ENCODE measurements at regions not wholly inside any gene's neighbourhood (a gene's known extent, or its start where the extent isn't known, plus 50 kb on each side); places are given as distances from the start of the nearest gene placed in this dataset.
"Not testable (repeated sequence)": the region's sequence is repeated elsewhere in the genome, so short reads cannot be mapped to it uniquely, and the experiment has no call there.

GRCh38 chr4:146124023-146124680, 51.4 kb upstream of the LSM6 start:
- no peak for ATAC-seq

DNA sequence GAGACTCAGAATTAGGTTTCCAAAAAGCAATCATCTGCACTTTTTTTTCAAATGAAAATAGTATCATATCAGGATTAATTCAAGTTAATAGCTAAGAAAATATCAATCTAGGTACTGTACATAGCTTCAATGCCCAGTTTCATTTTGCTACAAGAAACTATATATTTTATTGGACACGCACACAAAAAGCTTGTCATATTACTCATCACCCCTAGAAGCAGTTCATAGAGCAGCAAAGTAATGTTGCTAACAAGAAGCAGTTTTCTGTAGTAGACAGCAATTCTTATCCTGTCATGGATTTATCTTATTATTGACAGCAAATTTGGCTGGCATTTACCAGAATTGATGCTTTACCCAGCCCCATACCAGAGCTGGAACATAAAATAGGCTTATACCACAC, 52.3 kb upstream of the LSM6 start:
- ATAC-seq = no peak

- ATAC-seq = no peak
Measured at GRCh38 chr4:146122398-146122797, 53.1 kb upstream of the LSM6 start.

GRCh38 chr4:146121757-146122156, 53.8 kb upstream of the LSM6 start:
- ATAC-seq = no peak

DNA sequence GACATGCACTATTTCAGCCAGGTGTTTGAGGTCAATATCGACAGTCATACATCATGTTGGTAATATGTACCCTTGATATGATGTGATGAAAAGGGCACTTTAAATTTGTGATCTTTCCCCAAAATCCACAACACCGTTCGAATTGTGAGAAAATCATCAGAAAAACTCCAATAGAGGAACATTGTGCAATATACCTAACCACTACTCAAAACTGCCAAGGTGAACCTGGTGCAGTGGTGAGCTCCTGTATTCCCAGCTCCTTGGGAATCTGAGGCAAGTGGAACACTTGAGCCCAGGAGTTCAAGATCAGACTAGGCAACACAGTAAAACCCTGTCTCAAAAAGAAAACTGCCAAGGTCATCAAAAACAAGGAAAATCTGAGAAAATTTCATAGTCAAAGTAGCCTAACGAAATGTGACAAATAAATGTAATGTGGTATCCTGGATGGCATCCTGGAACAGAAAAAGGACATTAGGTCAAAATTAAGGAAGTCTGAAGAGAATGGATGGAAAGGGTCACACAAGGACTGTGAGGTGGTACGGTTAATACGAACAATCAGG, 55.6 kb upstream of the LSM6 start:
- no peak for ATAC-seq

DNA sequence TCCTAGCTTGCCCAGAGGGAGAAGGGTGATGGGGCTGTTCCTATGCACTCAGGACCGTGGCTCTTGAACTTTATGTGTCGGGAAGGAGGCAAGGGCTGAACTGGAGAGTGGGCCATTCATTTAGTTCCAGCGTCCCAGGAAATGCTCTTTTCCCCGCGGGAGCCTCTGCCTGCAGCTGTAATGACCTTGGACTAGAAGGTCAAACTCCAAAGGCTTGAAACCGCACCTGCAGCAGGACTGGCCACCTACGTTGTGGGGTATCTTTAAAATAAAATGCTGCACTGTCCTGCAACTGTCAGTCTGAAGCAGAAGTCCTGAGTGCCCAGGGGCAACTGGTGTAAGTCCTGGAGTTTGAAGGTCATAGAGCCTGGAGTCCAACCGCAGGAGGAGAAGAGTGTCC, 61.5 kb upstream of the LSM6 start:
- no peak for ATAC-seq

GRCh38 chr4:146113171-146113570, 62.3 kb upstream of the LSM6 start:
- ATAC-seq = no peak

- no peak for ATAC-seq
Measured at GRCh38 chr4:146112389-146112788, 63.1 kb upstream of the LSM6 start.

DNA sequence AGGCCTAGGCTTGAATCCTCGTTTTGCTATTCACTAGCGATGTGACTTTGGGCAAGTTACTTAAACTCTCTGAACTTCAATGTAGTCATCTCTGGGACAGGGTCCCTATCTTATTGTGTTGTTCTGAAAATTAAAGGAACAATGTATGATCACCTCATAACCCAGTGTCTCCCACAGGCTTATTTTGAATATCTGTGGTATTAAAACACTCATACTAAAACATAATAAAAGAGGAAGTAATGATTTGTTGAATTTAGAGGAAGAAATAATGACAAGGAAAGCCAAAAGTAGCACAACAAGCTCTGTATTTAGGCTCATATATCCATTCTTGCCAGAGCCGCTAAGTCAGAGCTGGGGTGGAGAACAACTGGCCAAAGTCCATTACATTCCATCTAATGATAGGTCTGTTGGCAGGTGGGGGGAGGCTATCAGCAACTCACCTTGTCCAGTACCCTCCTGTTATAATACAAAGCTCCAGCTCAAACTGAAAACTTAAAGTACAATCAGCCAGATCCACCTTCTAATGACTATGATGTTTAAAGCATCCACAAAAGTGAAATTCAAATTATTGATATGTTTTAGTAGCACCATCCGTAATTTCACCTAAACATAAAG, 64.5 kb upstream of the LSM6 start:
- no peak for ATAC-seq

- ATAC-seq = no peak
Measured at GRCh38 chr4:146108756-146109155, 66.8 kb upstream of the LSM6 start.

- no peak for ATAC-seq
Measured at GRCh38 chr4:146107587-146108240, 67.8 kb upstream of the LSM6 start.

- no peak for ATAC-seq
Measured at GRCh38 chr4:146105464-146105863, 70.1 kb upstream of the LSM6 start.

GRCh38 chr4:146104541-146104940, 71.0 kb upstream of the LSM6 start:
- ATAC-seq = no peak

GRCh38 chr4:146104052-146104451, 71.5 kb upstream of the LSM6 start:
- not testable (repeated sequence) for ATAC-seq

DNA sequence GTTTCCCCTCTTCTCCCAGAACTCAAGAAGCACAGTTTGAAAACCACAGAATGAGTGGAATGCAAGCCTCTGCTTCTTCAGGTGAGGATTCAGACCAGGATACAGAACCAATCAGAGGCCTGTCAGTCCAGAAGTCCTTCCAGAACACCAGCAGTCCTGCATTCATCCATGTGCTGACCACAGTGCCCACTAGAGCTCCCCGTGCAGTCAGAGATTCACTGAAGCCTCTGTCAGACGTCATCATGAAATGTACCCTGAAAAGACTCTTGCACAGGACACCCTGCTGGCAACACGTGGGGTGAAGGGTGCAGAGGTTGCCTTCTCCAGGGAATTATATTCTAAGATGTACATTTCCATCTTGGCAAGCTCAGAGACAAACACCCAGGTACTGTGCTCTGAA, 75.9 kb upstream of the LSM6 start:
- ATAC-seq = no peak

GRCh38 chr4:146098978-146099377, 76.5 kb upstream of the LSM6 start:
- ATAC-seq = no peak

- ATAC-seq = no peak
Measured at GRCh38 chr4:146098397-146098796, 77.1 kb upstream of the LSM6 start.

- ATAC-seq = no peak
Measured at GRCh38 chr4:146096371-146096770, 79.1 kb upstream of the LSM6 start.

GRCh38 chr4:146095860-146096259, 79.7 kb upstream of the LSM6 start:
- no peak for ATAC-seq

- ATAC-seq = no peak
Measured at GRCh38 chr4:146095091-146095690, 80.3 kb upstream of the LSM6 start.

- no peak for ATAC-seq
Measured at GRCh38 chr4:146088690-146089089, 86.8 kb upstream of the LSM6 start.

DNA sequence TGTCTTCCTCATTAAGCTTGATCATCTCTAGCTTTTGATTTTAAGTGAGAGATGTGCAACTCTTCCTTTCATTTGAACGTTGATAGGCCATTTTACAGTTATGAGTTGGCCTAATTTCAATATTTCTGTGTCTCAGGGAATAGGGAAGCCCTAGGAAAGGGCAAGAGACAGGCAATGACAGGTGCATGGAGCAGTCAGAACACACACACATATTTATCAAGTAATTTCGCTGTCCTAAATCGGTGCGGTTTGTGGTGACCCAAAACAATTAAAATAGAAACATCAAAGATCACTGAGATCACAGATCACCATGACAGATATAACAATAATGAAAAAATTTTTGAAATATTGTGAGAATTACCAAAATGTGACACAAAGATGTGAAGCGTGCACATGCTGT, 87.7 kb upstream of the LSM6 start:
- ATAC-seq = no peak

DNA sequence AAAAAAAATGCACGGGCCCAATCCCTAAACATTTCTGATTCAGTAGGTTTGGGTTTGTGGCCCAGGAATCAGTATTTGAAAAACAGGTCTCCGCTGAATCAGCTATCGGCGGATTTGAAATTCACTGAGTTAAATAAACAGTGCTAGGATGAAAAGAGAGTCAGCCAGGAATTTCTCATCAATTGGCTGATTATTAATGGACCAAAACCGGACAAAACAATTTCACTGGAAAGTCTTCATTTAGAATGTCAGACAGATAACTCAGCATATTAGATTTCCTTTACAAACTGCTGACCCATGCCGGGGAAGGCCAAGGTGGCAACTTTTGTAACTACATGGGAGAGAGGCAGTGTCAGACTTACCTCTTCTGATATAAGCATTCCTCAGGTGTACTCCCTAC, 99.4 kb upstream of the LSM6 start:
- no peak for ATAC-seq

GRCh38 chr4:146073517-146073916, 102.0 kb upstream of the LSM6 start:
- ATAC-seq = no peak

Measured in esophagus mucosa (tissue), 1 donor.